HG02840 (cell line): ENCODE measurements at regions not wholly inside any gene's neighbourhood (a gene's known extent, or its start where the extent isn't known, plus 50 kb on each side); places are given as distances from the start of the nearest gene placed in this dataset.

Source experiments
- ATAC-seq: cut with Tn5 transposase; IDR thresholded peaks from one replicate; pipeline ENCODE4 v1.9.1; 2021; ENCODE audit warnings: mild to moderate bottlenecking, moderate library complexity, moderate number of reproducible peaks; ENCODE audit not compliant: unreplicated experiment, low FRiP score

- no peak for ATAC-seq
These were observed 406.1 kb downstream of the ICE1 start for GRCh38 chr5:5828619-5829018.

GRCh38 chr5:5826911-5827310, 404.4 kb downstream of the ICE1 start:
- ATAC-seq = no peak

GRCh38 chr5:5822729-5823257, 400.3 kb downstream of the ICE1 start:
- ATAC-seq = no peak

- no peak for ATAC-seq
These were observed 394.5 kb downstream of the ICE1 start for GRCh38 chr5:5816960-5817359.

GRCh38 chr5:5813441-5813840, 391.0 kb downstream of the ICE1 start:
- ATAC-seq = no peak

GRCh38 chr5:5810461-5810860, 388.0 kb downstream of the ICE1 start:
- ATAC-seq = no peak

- no peak for ATAC-seq
These were observed 383.4 kb downstream of the ICE1 start for GRCh38 chr5:5805916-5806315.

- no peak for ATAC-seq
These were observed 382.2 kb downstream of the ICE1 start for GRCh38 chr5:5804478-5805233.

- ATAC-seq = no peak
These were observed 378.6 kb downstream of the ICE1 start for GRCh38 chr5:5800801-5801761.

GRCh38 chr5:5799826-5800225, 377.3 kb downstream of the ICE1 start:
- no peak for ATAC-seq

GRCh38 chr5:5799229-5799628, 376.8 kb downstream of the ICE1 start:
- no peak for ATAC-seq

- ATAC-seq = no peak
These were observed 376.0 kb downstream of the ICE1 start for GRCh38 chr5:5798462-5798861.

- no peak for ATAC-seq
These were observed 375.6 kb downstream of the ICE1 start for GRCh38 chr5:5798041-5798440.

GRCh38 chr5:5795074-5795771, 372.7 kb downstream of the ICE1 start:
- no peak for ATAC-seq

- no peak for ATAC-seq
These were observed 371.7 kb downstream of the ICE1 start for GRCh38 chr5:5794118-5794560.

- ATAC-seq = no peak
These were observed 371.0 kb downstream of the ICE1 start for GRCh38 chr5:5793242-5794117.

GRCh38 chr5:5792106-5792505, 369.6 kb downstream of the ICE1 start:
- ATAC-seq = no peak

GRCh38 chr5:5788793-5789192, 366.3 kb downstream of the ICE1 start:
- ATAC-seq = no peak

- no peak for ATAC-seq
These were observed 364.9 kb downstream of the ICE1 start for GRCh38 chr5:5787373-5787772.

- no peak for ATAC-seq
These were observed 361.6 kb downstream of the ICE1 start for GRCh38 chr5:5784101-5784500.
